HL-60 (cell line): ENCODE measurements at regions not wholly inside any gene's neighbourhood (a gene's known extent, or its start where the extent isn't known, plus 50 kb on each side); places are given as distances from the start of the nearest gene placed in this dataset.

Source experiments
- CTCF ChIP-seq: IDR thresholded peaks from one replicate; pipeline ENCODE4 v1.5.1; 2011; ENCODE audit warnings: low read length, control low read depth, inconsistent platforms; ENCODE audit not compliant: insufficient read depth
- POLR2AphosphoS5 ChIP-seq: IDR thresholded peaks from 2 replicates; pipeline ENCODE4 v1.6.1; 2012; ENCODE audit warnings: low read depth
- TF ChIP-seq, protein P1 (sequence below): IDR thresholded peaks from 2 replicates; pipeline ENCODE4 v1.6.1; 2012; ENCODE audit warnings: low read depth; ENCODE audit not compliant: insufficient replicate concordance

DNA sequence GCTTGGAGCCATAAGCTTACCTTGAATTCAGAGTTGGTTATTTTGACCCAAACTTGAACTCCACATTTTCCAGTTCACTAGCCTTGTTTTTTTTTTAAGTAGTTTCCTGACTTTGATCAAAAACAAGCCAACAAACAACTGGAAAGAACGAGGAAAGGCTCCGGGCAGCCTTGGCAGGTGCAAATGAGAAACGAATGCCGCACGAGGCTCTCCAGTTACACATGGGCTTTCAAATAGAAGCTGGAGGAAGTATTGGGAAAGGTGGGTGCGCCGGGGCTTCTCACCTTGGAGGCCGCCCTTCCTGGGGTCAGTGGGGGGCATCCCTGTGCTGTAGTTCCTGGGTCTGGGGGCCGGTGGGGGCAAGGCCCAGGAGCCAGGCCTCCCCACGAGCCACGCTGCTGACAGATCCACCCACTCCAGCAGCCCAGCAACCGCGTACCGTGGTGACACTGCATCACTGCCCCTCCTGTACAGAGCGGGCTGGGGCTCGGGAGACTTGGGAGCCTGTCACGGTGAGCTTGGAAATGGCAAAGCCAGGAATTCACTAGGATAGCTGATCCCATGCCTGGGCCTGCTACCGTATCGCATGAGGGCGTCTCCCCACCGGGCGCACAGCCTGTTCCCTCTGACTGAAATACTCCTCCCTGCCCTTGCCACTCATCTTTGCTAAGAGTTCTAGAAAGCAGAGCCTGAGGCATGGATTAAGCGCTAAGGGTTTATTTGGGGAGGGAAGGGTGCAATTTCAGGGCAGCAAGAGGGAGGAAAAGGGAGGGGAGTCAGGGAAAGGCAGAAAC, 50.9 kb upstream of the ADRA2C start:
- TF ChIP-seq CTCF (no peak), POLR2AphosphoS5 (no peak)
- TF ChIP-seq, protein P1, sequence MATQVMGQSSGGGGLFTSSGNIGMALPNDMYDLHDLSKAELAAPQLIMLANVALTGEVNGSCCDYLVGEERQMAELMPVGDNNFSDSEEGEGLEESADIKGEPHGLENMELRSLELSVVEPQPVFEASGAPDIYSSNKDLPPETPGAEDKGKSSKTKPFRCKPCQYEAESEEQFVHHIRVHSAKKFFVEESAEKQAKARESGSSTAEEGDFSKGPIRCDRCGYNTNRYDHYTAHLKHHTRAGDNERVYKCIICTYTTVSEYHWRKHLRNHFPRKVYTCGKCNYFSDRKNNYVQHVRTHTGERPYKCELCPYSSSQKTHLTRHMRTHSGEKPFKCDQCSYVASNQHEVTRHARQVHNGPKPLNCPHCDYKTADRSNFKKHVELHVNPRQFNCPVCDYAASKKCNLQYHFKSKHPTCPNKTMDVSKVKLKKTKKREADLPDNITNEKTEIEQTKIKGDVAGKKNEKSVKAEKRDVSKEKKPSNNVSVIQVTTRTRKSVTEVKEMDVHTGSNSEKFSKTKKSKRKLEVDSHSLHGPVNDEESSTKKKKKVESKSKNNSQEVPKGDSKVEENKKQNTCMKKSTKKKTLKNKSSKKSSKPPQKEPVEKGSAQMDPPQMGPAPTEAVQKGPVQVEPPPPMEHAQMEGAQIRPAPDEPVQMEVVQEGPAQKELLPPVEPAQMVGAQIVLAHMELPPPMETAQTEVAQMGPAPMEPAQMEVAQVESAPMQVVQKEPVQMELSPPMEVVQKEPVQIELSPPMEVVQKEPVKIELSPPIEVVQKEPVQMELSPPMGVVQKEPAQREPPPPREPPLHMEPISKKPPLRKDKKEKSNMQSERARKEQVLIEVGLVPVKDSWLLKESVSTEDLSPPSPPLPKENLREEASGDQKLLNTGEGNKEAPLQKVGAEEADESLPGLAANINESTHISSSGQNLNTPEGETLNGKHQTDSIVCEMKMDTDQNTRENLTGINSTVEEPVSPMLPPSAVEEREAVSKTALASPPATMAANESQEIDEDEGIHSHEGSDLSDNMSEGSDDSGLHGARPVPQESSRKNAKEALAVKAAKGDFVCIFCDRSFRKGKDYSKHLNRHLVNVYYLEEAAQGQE = no peak
